Brain microvascular endothelial cell (primary cell): ENCODE measurements at regions not wholly inside any gene's neighbourhood (a gene's known extent, or its start where the extent isn't known, plus 50 kb on each side); places are given as distances from the start of the nearest gene placed in this dataset.
"Not testable (repeated sequence)": the region's sequence is repeated elsewhere in the genome, so short reads cannot be mapped to it uniquely, and the experiment has no call there.

ENCODE experiments used
- DNase-seq: peaks from one replicate; pipeline ENCODE4 v3.0.0-alpha.2; 2020
- H3K27ac ChIP-seq: fragments of 250-450 bp; sonication (Bioruptor Pico); 2 replicates; pipeline ENCODE4 v1.5.1; 2020; ENCODE audit warnings: mild to moderate bottlenecking, moderate library complexity
- H3K27me3 ChIP-seq: fragments of 250-450 bp; sonication (Bioruptor Pico); replicated peaks from 2 replicates; pipeline ENCODE4 v1.5.1; 2020; ENCODE audit warnings: mild to moderate bottlenecking
- H3K36me3 ChIP-seq: fragments of 250-450 bp; sonication (Bioruptor Pico); replicated peaks from 2 replicates; pipeline ENCODE4 v1.5.1; 2020; ENCODE audit warnings: mild to moderate bottlenecking
- H3K4me3 ChIP-seq: 2 replicates; pipeline ENCODE4 v1.5.1; 2011; ENCODE audit warnings: low read depth, mild to moderate bottlenecking, control low read depth, low read length, moderate library complexity
- in situ Hi-C: cut with HindIII; loops from 2 replicates; pipeline ENCODE4 v1.10.0; 2017; ENCODE audit warnings: low sequenced_read_pairs, low pct_ligation_motif_present
- TF ChIP-seq, protein P1 (sequence below): IDR thresholded peaks from 2 replicates; pipeline ENCODE4 v1.5.1; 2011; ENCODE audit warnings: low read depth, mild to moderate bottlenecking, moderate library complexity, low read length, control low read depth, inconsistent platforms; ENCODE audit errors: missing control alignments

DNA sequence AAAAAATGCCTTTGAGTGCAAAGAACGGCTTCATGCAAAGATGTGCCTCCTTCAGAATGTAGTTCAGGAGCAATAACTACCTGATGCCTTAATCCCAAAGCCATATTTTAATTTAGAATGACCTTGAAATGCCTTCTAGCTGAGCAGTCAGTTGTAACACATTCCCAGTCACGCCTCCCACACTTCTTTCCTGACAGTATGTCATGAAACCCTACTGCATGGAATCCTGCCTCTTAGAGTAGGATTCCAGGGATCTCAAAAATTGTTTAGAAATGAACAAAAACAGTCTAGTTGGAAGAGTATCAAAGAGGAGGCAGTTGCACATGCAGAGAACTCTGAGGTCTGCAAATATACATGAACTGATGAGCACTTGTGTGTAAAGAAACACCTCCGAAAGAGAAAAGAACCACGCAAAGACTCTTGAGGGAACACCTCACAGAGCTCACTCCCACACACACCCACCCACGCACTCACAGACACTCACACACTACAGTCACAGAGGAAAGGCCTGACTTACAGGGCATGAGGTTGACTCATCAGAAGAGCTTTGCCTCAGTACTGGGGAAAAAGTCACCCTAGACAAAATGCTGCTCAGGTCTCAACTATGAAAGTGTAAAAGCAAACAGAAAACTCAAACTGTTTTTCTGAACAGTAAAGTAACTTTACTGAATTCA lies 77.4 kb downstream of the GGTLC2 start:
- in situ Hi-C loops = no loop called here
- H3K4me3 ChIP-seq = no peak overlapping the region
- H3K27me3 ChIP-seq = peaks cover 23% of the 10 kb centered on the region
- peak overlapping the region; percentile 1 for H3K27ac ChIP-seq
- TF ChIP-seq, protein P1, sequence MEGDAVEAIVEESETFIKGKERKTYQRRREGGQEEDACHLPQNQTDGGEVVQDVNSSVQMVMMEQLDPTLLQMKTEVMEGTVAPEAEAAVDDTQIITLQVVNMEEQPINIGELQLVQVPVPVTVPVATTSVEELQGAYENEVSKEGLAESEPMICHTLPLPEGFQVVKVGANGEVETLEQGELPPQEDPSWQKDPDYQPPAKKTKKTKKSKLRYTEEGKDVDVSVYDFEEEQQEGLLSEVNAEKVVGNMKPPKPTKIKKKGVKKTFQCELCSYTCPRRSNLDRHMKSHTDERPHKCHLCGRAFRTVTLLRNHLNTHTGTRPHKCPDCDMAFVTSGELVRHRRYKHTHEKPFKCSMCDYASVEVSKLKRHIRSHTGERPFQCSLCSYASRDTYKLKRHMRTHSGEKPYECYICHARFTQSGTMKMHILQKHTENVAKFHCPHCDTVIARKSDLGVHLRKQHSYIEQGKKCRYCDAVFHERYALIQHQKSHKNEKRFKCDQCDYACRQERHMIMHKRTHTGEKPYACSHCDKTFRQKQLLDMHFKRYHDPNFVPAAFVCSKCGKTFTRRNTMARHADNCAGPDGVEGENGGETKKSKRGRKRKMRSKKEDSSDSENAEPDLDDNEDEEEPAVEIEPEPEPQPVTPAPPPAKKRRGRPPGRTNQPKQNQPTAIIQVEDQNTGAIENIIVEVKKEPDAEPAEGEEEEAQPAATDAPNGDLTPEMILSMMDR = no peak
- DNase-seq = peak; percentile 53
- no peaks in the 10 kb centered on the region for H3K36me3 ChIP-seq

DNA sequence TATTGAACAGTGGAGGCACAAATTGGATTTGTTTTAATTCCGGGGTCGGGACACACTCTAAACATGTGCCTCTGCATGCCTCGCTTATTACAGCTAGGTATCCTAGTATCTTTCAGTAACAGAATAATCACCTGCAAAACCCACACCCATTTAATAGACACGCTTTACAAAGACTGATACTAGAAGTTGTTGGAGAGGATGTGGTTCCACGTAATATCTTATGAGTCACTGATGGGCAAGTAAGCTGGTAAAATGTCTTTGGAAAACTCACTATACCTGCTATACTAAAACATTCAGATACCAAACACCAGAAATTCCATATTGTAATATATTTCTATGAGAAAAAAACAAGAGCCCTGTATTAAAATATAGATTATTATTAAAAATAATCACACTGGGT lies 84.0 kb downstream of the GGTLC2 start:
- DNase-seq = no peak
- in situ Hi-C loops = no loop called here
- H3K4me3 ChIP-seq = no peak overlapping the region
- no peaks in the 10 kb centered on the region for H3K36me3 ChIP-seq
- H3K27me3 ChIP-seq = peaks cover 9% of the 10 kb centered on the region
- H3K27ac ChIP-seq = no peak overlapping the region
- TF ChIP-seq, protein P1 = no peak

DNA sequence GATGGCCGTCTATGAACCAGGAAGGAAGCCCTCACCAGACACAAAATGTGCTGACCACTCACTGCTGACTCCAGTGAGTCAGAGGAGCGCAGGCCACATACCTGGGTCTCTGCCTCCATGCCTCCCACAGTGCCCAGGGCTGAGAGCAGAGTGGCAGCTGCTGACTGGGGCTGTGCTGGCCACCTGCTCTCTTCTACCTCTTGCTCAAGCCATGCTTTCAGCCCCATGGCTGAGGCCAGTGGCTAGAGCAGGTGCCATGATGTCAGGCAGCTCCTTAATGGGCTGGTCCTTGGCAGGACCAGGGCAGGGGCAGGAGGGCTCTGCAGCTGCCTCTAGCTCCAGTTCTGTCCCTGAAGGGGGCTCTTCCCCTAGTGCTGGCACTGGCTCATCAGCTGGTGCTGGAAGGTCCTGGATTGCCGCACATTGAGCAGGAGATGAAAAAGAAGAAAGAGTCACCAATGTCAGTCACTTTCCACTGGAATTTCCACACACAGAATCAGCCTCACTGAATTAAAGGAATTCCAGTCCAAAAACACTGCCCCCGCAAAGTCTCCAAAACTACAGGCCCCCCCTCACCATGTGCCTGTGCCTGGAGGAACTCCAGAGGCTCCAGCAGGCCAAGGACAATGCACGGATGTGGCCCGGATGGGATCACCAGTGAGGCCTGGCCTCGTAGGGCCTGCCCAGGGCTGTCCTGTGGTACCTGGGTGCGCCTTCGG lies 86.4 kb downstream of the GGTLC2 start:
- TF ChIP-seq, protein P1 = no peak
- H3K4me3 ChIP-seq = no peak overlapping the region
- H3K36me3 ChIP-seq = no peaks in the 10 kb centered on the region
- H3K27ac ChIP-seq = no peak overlapping the region
- peaks cover 6% of the 10 kb centered on the region for H3K27me3 ChIP-seq
- DNase-seq = no peak
- in situ Hi-C loops = no loop called here

DNA sequence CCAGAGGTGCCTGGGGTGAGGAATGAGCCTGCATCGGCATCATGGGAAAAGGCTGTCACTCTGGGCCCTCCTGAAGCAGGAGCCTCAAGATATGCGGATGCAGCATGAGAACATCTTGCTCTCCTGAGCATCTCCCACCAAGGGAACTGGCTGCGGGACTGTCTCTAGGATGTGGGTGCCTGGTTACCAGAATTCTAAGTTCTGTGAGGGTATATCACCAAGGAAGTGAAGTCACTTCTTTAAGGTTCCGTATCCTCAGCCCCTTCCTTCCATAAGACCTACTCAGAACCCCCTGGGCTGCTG lies 86.9 kb downstream of the GGTLC2 start:
- in situ Hi-C loops = no loop called here
- H3K27me3 ChIP-seq = peaks cover 7% of the 10 kb centered on the region
- TF ChIP-seq, protein P1 = no peak
- no peak overlapping the region for H3K4me3 ChIP-seq
- no peak for DNase-seq
- no peaks in the 10 kb centered on the region for H3K36me3 ChIP-seq
- no peak overlapping the region for H3K27ac ChIP-seq

DNA sequence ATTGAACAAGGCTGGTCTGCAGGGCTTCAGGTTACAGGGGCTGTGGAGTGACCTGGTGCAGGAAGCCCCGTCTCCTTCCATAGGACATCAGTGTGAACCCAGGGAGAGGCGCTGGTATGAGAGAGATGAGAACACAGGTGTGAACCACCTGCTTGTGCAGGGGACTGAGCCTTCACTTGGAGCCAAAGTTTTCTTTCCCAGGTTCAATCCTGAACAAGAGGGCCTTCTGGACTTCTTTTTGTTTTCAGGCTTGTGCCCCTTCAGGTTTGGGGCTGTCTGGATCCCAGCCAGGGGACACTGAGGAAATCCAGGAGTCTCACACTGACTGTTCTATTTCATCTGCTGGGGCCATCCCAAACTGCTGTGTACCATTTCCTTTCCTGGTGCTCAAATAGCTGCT lies 88.6 kb downstream of the GGTLC2 start:
- H3K27ac ChIP-seq, H3K4me3 ChIP-seq, DNase-seq, H3K36me3 ChIP-seq, in situ Hi-C loops: not testable (repeated sequence)
- peaks cover 15% of the 10 kb centered on the region for H3K27me3 ChIP-seq

DNA sequence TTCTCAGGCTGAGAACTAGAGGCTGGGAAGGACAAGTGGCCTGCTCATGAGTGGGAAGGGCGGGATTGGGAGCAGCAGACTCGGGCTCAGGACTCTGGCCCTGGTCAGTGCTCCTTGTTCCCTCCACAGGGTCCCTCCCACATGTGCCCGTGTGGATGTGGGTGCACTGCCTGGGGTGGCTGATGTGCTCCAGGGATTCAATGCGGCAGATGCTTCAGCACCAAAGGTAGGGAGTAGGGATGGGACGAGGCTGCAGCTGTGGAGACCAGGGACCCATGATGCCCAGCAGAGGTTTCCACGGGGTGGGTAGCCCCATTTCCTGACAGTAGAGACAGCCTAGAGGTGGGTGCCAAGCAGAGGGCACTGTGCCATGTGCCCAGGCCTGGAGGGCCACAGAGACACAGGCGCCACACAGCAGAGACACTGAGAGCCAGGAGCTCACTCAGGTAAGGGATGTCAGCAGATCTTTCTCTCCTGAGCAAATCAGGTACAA lies 89.5 kb downstream of the GGTLC2 start:
- Histone ChIP-seq H3K36me3 (no peaks in the 10 kb centered on the region), H3K27ac (no peak overlapping the region), H3K27me3 (peaks cover 16% of the 10 kb centered on the region), H3K4me3 (no peak overlapping the region)
- in situ Hi-C loops = no loop called here
- DNase-seq = no peak
- TF ChIP-seq, protein P1 = no peak

DNA sequence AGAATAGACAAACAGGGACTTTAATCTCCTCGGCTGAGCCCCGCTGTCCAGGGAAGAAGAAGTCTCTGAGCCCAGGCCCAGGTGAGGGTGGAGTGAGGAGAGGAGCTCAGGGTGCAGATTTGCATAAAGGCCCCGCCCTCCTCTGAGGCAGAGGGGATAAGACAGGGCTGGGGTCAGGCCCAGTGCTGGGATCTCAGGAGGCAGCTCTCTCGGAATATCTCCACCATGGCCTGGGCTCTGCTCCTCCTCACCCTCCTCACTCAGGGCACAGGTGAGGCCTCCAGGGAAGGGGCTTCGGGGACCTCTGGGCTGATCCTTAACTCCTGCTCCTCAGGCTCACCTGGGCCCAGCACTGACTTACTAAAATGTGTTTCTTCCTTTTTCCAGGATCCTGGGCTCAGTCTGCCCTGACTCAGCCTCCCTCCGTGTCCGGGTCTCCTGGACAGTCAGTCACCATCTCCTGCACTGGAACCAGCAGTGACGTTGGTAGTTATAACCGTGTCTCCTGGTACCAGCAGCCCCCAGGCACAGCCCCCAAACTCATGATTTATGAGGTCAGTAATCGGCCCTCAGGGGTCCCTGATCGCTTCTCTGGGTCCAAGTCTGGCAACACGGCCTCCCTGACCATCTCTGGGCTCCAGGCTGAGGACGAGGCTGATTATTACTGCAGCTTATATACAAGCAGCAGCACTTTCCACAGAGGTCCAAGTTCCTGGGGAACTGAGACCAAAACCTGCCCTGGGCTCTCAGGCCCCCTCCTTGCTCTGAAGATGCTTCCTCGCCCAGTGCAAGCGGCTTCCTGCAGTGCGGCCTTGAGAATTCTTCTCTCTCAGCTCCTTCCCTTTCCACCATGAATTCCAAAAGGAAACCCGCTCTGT lies 90.2 kb downstream of the GGTLC2 start:
- H3K36me3 ChIP-seq, H3K4me3 ChIP-seq, DNase-seq, H3K27ac ChIP-seq, in situ Hi-C loops: not testable (repeated sequence)
- H3K27me3 ChIP-seq = peaks cover 19% of the 10 kb centered on the region

DNA sequence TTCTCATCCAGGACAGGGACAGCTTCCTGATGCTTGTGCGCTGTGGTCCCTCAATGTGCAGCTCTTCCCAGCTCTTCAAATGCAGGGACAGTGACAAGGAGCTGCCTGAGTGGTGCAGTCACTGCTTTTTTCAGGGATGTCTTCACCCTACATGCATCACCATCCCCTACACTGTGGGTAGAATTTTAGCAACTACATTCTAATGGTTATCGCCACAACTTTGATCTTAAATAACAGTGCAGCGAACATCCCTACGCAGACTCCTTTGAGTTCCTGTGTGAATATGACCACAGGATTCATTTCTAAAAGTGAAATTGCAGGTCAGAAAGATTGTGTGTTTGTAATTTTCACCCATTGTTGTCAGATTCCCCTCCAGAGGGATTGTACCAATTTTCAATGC lies 90.9 kb downstream of the GGTLC2 start:
- H3K27me3 ChIP-seq = peaks cover 15% of the 10 kb centered on the region
- not testable (repeated sequence) for DNase-seq

More for the DNA sequence above, 90.9 kb downstream of the GGTLC2 start:
- in situ Hi-C loops, H3K4me3 ChIP-seq, H3K36me3 ChIP-seq, H3K27ac ChIP-seq: not testable (repeated sequence)
